Fibroblast of villous mesenchyme (primary cell): ENCODE measurements at regions not wholly inside any gene's neighbourhood (a gene's known extent, or its start where the extent isn't known, plus 50 kb on each side); places are given as distances from the start of the nearest gene placed in this dataset.

Experiments used
- DNase-seq: peaks from one replicate; pipeline ENCODE4 v3.0.0-alpha.2; 2010; ENCODE audit warnings: low read depth
- H3K4me3 ChIP-seq: 2 replicates; pipeline ENCODE4 v1.5.1; 2011; ENCODE audit warnings: low read depth, mild to moderate bottlenecking, low read length
- TF ChIP-seq, protein P1 (sequence below): IDR thresholded peaks from 2 replicates; pipeline ENCODE4 v1.5.1; 2012; ENCODE audit warnings: low read depth, mild to moderate bottlenecking, low read length; ENCODE audit not compliant: insufficient read depth

DNA sequence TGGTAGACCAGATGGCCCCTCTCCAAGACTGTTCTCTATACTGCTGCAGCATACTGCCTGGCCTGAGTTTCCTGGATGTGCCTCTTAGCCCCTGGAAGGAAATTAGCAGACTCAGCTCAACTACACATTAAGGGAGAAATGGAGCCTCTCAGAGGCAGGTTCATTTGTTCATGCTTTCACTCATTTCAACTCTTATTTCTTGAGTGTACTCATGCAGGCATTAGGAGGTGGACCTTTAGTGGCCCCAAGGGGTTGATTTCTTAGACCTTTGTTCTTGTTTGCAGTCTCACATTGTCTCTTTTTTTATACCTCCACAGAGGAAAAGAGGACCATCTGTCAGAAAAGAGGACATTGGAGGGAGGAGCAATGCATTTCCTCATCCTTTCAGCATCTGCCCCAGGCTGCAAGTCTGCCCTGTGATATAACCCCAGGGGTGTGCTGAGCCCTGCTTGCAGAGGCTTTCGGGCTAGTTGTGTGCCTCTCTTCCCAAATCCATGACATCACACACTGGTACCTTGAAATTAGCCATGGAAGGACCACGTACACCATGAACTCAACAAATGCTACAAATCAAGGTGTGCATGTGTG lies 456.2 kb downstream of the CD83 start:
- TF ChIP-seq, protein P1, sequence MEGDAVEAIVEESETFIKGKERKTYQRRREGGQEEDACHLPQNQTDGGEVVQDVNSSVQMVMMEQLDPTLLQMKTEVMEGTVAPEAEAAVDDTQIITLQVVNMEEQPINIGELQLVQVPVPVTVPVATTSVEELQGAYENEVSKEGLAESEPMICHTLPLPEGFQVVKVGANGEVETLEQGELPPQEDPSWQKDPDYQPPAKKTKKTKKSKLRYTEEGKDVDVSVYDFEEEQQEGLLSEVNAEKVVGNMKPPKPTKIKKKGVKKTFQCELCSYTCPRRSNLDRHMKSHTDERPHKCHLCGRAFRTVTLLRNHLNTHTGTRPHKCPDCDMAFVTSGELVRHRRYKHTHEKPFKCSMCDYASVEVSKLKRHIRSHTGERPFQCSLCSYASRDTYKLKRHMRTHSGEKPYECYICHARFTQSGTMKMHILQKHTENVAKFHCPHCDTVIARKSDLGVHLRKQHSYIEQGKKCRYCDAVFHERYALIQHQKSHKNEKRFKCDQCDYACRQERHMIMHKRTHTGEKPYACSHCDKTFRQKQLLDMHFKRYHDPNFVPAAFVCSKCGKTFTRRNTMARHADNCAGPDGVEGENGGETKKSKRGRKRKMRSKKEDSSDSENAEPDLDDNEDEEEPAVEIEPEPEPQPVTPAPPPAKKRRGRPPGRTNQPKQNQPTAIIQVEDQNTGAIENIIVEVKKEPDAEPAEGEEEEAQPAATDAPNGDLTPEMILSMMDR: no peak
- H3K4me3 ChIP-seq: no peak overlapping the region
- DNase-seq: no peak

GRCh38 chr6:14575961-14576360 lies 458.4 kb downstream of the CD83 start:
- TF ChIP-seq, protein P1: no peak
- H3K4me3 ChIP-seq: no peak overlapping the region
- DNase-seq: no peak

DNA sequence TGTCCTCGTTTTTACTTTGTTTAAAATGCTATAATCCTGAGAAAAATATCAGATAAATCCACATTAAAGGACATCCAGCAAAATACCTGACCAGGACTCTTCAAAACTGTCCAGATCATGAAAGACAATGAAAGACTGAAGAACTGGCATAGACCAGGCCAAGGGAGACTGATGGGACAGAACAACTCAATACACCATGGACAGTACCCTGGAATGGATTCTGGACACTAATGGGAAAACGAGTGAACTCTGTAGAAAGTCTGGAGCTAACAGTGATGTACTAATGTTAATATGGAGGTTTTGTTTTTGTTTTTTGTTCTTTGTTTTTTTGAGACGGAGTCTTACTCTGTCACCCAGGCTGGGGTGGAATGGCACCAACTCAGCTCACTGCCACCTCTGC lies 461.4 kb downstream of the CD83 start:
- no peak overlapping the region for H3K4me3 ChIP-seq
- TF ChIP-seq, protein P1: no peak
- DNase-seq: no peak

DNA sequence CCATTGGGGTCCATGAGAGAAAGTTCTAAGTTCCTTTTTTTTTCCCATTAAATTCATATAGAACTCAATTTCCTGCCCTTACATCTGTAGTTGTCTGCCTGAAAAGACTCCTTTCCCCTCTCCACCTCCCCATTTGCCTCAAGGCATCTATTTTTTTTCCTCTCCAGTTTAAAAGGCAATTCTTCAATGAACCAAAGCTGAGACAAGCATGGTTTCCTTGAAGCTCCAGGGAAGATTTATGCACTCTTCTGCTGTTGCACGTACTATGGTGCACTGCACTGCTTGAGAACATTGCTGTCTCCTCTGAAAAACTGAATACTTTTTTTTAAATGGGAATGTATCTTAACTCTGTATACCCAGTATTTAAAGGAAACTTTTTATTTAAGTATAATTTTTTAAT lies 465.2 kb downstream of the CD83 start:
- TF ChIP-seq, protein P1: no peak
- H3K4me3 ChIP-seq: no peak overlapping the region
- DNase-seq: no peak

DNA sequence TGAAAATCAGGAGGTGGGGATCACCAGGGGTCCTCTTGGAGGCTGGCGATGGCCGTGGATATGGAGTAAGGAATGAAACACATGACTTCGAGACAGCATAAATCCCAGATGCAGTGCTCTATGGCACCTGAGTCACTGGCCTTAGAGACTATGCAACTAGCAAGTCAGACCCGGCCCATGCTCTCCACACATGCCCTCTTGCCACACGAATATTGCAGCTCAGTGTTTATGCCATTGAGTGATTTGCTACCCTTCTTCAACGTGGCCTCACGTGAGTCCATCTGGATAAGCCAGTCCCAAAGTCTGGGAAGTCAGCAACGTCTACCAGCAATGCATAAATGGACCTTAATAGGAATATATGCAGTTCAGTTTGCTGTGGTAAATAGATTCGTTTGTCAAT lies 466.3 kb downstream of the CD83 start:
- no peak overlapping the region for H3K4me3 ChIP-seq
- TF ChIP-seq, protein P1: no peak
- DNase-seq: no peak

GRCh38 chr6:14584450-14584849 lies 466.9 kb downstream of the CD83 start:
- no peak overlapping the region for H3K4me3 ChIP-seq
- TF ChIP-seq, protein P1: no peak
- no peak for DNase-seq

GRCh38 chr6:14585689-14586088 lies 468.1 kb downstream of the CD83 start:
- H3K4me3 ChIP-seq: no peak overlapping the region
- DNase-seq: no peak
- TF ChIP-seq, protein P1: no peak
